GM23338 (cell line): ENCODE measurements at regions not wholly inside any gene's neighbourhood (a gene's known extent, or its start where the extent isn't known, plus 50 kb on each side); places are given as distances from the start of the nearest gene placed in this dataset.

Experiments
- CREB1 ChIP-seq: fragments of 250-450 bp; sonication (Bioruptor Pico); IDR thresholded peaks from 2 replicates; pipeline ENCODE4 v1.5.0; 2020; ENCODE audit warnings: low read depth, mild to moderate bottlenecking, moderate library complexity
- CTCF ChIP-seq, 2 experiments: fragments of 200-600 bp in 1 of 2; sonication (generic) in 1 of 2; conservative IDR thresholded peaks; 2 replicates each; pipeline versions ENCODE4 v1.5.1 to v1.6.1; 2016 to 2017; ENCODE audit warnings: antibody characterized with exemption in 2 of 2, low read depth in 2 of 2, mild to moderate bottlenecking in 2 of 2, moderate library complexity in 1 of 2
- EZH2phosphoT487 ChIP-seq: fragments of 200-600 bp; sonication (generic); IDR thresholded peaks from one replicate; pipeline ENCODE4 v1.8.1; 2018; ENCODE audit warnings: antibody characterized with exemption; ENCODE audit not compliant: unreplicated experiment
- POLR2AphosphoS5 ChIP-seq: IDR thresholded peaks from 2 replicates; pipeline ENCODE4 v1.6.1; 2016; ENCODE audit warnings: antibody characterized with exemption, low read depth
- STAT1 ChIP-seq: IDR thresholded peaks from one replicate; pipeline ENCODE4 v1.6.1; 2016; ENCODE audit warnings: antibody characterized with exemption; ENCODE audit not compliant: unreplicated experiment
- TF ChIP-seq, protein P1 (sequence below): IDR thresholded peaks from one replicate; pipeline ENCODE4 v1.6.1; 2018; ENCODE audit warnings: antibody characterized with exemption; ENCODE audit not compliant: unreplicated experiment

DNA sequence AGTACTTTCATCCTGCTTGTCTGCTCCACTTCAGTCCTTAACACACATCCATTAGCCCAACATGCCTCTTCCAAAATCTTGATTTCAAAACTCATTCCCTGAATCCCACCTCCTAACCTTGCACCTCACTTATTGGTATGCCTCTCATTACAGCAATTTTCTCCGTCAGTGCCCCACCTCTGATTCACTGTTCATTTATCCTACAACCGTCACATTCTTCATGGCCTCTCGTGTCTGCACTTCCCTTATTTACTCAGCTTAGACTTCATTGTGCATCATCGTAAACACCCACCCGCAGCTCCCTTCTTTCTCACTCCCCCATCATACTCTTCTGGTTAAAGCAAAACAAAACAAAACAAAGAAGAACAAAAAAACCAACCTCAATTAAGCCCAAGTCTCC, 160.6 kb upstream of the HMGA2 start:
- TF ChIP-seq CTCF (conservative IDR thresholded peaks at IDR 0.05; ENCODE audit: low read depth in 2 of 2): no peak
- TF ChIP-seq POLR2AphosphoS5: no peak
- TF ChIP-seq, protein P1, sequence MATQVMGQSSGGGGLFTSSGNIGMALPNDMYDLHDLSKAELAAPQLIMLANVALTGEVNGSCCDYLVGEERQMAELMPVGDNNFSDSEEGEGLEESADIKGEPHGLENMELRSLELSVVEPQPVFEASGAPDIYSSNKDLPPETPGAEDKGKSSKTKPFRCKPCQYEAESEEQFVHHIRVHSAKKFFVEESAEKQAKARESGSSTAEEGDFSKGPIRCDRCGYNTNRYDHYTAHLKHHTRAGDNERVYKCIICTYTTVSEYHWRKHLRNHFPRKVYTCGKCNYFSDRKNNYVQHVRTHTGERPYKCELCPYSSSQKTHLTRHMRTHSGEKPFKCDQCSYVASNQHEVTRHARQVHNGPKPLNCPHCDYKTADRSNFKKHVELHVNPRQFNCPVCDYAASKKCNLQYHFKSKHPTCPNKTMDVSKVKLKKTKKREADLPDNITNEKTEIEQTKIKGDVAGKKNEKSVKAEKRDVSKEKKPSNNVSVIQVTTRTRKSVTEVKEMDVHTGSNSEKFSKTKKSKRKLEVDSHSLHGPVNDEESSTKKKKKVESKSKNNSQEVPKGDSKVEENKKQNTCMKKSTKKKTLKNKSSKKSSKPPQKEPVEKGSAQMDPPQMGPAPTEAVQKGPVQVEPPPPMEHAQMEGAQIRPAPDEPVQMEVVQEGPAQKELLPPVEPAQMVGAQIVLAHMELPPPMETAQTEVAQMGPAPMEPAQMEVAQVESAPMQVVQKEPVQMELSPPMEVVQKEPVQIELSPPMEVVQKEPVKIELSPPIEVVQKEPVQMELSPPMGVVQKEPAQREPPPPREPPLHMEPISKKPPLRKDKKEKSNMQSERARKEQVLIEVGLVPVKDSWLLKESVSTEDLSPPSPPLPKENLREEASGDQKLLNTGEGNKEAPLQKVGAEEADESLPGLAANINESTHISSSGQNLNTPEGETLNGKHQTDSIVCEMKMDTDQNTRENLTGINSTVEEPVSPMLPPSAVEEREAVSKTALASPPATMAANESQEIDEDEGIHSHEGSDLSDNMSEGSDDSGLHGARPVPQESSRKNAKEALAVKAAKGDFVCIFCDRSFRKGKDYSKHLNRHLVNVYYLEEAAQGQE: no peak
- no peak for TF ChIP-seq CREB1 (CRISPR knock-in tag)
- TF ChIP-seq STAT1: no peak
- TF ChIP-seq EZH2phosphoT487: no peak
